KMS-11 (cell line): ENCODE measurements at regions not wholly inside any gene's neighbourhood (a gene's known extent, or its start where the extent isn't known, plus 50 kb on each side); places are given as distances from the start of the nearest gene placed in this dataset.

Source experiments
- H2AFZ ChIP-seq: fragments of 200-600 bp; sonication (generic); 2 replicates; pipeline ENCODE4 v1.6.1; 2016; ENCODE audit warnings: antibody characterized with exemption, mixed run types, low read depth
- H3K27ac ChIP-seq: fragments of 200-600 bp; sonication (generic); 2 replicates; pipeline ENCODE4 v1.6.1; 2016; ENCODE audit warnings: mild to moderate bottlenecking, mixed run types
- H3K27me3 ChIP-seq: fragments of 200-600 bp; sonication (generic); 2 replicates; pipeline ENCODE4 v1.6.1; 2017; ENCODE audit warnings: mild to moderate bottlenecking, low read depth, mixed run types, moderate library complexity; ENCODE audit not compliant: insufficient read depth
- H3K36me3 ChIP-seq: fragments of 200-600 bp; sonication (generic); 2 replicates; pipeline ENCODE4 v1.6.1; 2017; ENCODE audit warnings: mild to moderate bottlenecking, mixed run types; ENCODE audit not compliant: insufficient read depth
- H3K4me1 ChIP-seq: fragments of 200-600 bp; sonication (generic); 2 replicates; pipeline ENCODE4 v1.6.1; 2016; ENCODE audit warnings: mild to moderate bottlenecking, low read depth, mixed run types; ENCODE audit not compliant: poor library complexity, severe bottlenecking
- H3K4me2 ChIP-seq: fragments of 200-600 bp; sonication (generic); 2 replicates; pipeline ENCODE4 v1.7.0; 2016; ENCODE audit warnings: mild to moderate bottlenecking, mixed run types
- H3K4me3 ChIP-seq: fragments of 200-600 bp; sonication (generic); IDR thresholded peaks from 2 replicates; pipeline ENCODE4 v1.6.1; 2017; ENCODE audit warnings: low read depth, low read length, mixed read lengths; ENCODE audit not compliant: insufficient read depth
- H3K79me2 ChIP-seq: fragments of 200-600 bp; sonication (generic); 2 replicates; pipeline ENCODE4 v1.6.1; 2016; ENCODE audit warnings: low read depth, mixed run types; ENCODE audit not compliant: insufficient read depth
- H3K9ac ChIP-seq: fragments of 200-600 bp; sonication (generic); 2 replicates; pipeline ENCODE4 v1.6.1; 2016; ENCODE audit warnings: mild to moderate bottlenecking, mixed run types
- H4K20me1 ChIP-seq: fragments of 200-600 bp; sonication (generic); 2 replicates; pipeline ENCODE4 v1.6.1; 2016; ENCODE audit warnings: mild to moderate bottlenecking, mixed run types; ENCODE audit not compliant: insufficient read depth
- CTCF ChIP-seq: fragments of 200-600 bp; sonication (generic); conservative IDR thresholded peaks from 2 replicates; pipeline ENCODE4 v1.6.1; 2017; ENCODE audit warnings: low read depth, mild to moderate bottlenecking, antibody characterized with exemption, low read length, moderate library complexity, mixed read lengths

- Histone ChIP-seq H3K36me3 (no peaks in the 10 kb centered on the region), H3K4me1 (no peaks in the 10 kb centered on the region), H3K27ac (no peak overlapping the region), H4K20me1 (no peaks in the 10 kb centered on the region), H3K4me2 (no peak overlapping the region), H3K4me3 (no peak overlapping the region), H2AFZ (no peak overlapping the region), H3K79me2 (no peaks in the 10 kb centered on the region), H3K9ac (no peak overlapping the region), H3K27me3 (no peaks in the 10 kb centered on the region)
- no peak for TF ChIP-seq CTCF
These were observed 154.3 kb downstream of the TMX1 start for GRCh38 chr14:51394384-51394783.

- no peak overlapping the region for H2AFZ ChIP-seq
- no peak overlapping the region for H3K9ac ChIP-seq
- no peaks in the 10 kb centered on the region for H3K27me3 ChIP-seq
- no peak overlapping the region for H3K27ac ChIP-seq
- no peaks in the 10 kb centered on the region for H3K79me2 ChIP-seq
- H3K4me2 ChIP-seq, result no peak overlapping the region
- H4K20me1 ChIP-seq, result no peaks in the 10 kb centered on the region
- no peak for TF ChIP-seq CTCF
- no peak overlapping the region for H3K4me3 ChIP-seq
- no peaks in the 10 kb centered on the region for H3K36me3 ChIP-seq
- H3K4me1 ChIP-seq, result no peaks in the 10 kb centered on the region
These were observed 154.8 kb downstream of the TMX1 start for GRCh38 chr14:51394804-51395203.

- Histone ChIP-seq H3K27me3 (no peaks in the 10 kb centered on the region), H3K79me2 (no peaks in the 10 kb centered on the region), H3K4me3 (no peak overlapping the region), H3K4me1 (no peaks in the 10 kb centered on the region), H4K20me1 (no peaks in the 10 kb centered on the region), H3K36me3 (no peaks in the 10 kb centered on the region), H3K27ac (no peak overlapping the region), H2AFZ (no peak overlapping the region), H3K4me2 (no peak overlapping the region), H3K9ac (no peak overlapping the region)
- no peak for TF ChIP-seq CTCF
These were observed 155.4 kb downstream of the TMX1 start for GRCh38 chr14:51395361-51395849.

- no peak for TF ChIP-seq CTCF
- Histone ChIP-seq H3K36me3 (no peaks in the 10 kb centered on the region), H3K9ac (no peak overlapping the region), H2AFZ (no peak overlapping the region), H3K27ac (no peak overlapping the region), H4K20me1 (no peaks in the 10 kb centered on the region), H3K4me3 (no peak overlapping the region), H3K4me1 (no peaks in the 10 kb centered on the region), H3K27me3 (no peaks in the 10 kb centered on the region), H3K4me2 (no peak overlapping the region), H3K79me2 (no peaks in the 10 kb centered on the region)
These were observed 156.3 kb downstream of the TMX1 start for GRCh38 chr14:51396222-51396815.
